ENCODE measurements at regions not wholly inside any gene's neighbourhood (a gene's known extent, or its start where the extent isn't known, plus 50 kb on each side); places are given as distances from the start of the nearest gene placed in this dataset. TPM values are rescaled to one million over a fixed set of nuclear protein-coding genes. Genes with fewer than 3 reads are reported as not detected.

- 60% methylated on average over 1 of the region's 3 CpGs for WGBS (ENCODE audit: insufficient coverage)
- no peak overlapping the region for H3K4me3 ChIP-seq (ENCODE audit: low read depth, low read length)
- no peaks in the 10 kb centered on the region for H3K27me3 ChIP-seq (ENCODE audit: control insufficient read depth, insufficient read depth, low read length)
- H3K9me3 ChIP-seq (ENCODE audit: control insufficient read depth, insufficient read depth, low read length): no peaks in the 10 kb centered on the region
- no peak overlapping the region for H3K27ac ChIP-seq (ENCODE audit: low read depth, low read length)
- no peaks in the 10 kb centered on the region for H3K36me3 ChIP-seq (ENCODE audit: control insufficient read depth, insufficient read depth, low read length)
- DNase-seq (ENCODE audit: low read depth in 4 of 6, low spot score in 6 of 6): no peak
- no peaks in the 10 kb centered on the region for H3K4me1 ChIP-seq (ENCODE audit: control insufficient read depth, insufficient read depth, low read length)
Measured at GRCh38 chr12:74983917-74984316, 225.7 kb downstream of the KCNC2 start.

GRCh38 chr12:74984631-74985030 lies 225.0 kb downstream of the KCNC2 start:
- H3K36me3 ChIP-seq (ENCODE audit: control insufficient read depth, insufficient read depth, low read length): no peaks in the 10 kb centered on the region
- no peaks in the 10 kb centered on the region for H3K27me3 ChIP-seq (ENCODE audit: control insufficient read depth, insufficient read depth, low read length)
- H3K4me1 ChIP-seq (ENCODE audit: control insufficient read depth, insufficient read depth, low read length): no peaks in the 10 kb centered on the region
- DNase-seq (ENCODE audit: low read depth in 4 of 6, low spot score in 6 of 6): no peak
- no peak overlapping the region for H3K4me3 ChIP-seq (ENCODE audit: low read depth, low read length)
- 100% methylated on average over 2 of the region's 4 CpGs for whole genome bisulfite sequencing (ENCODE audit: insufficient coverage)
- no peaks in the 10 kb centered on the region for H3K9me3 ChIP-seq (ENCODE audit: control insufficient read depth, insufficient read depth, low read length)
- no peak overlapping the region for H3K27ac ChIP-seq (ENCODE audit: low read depth, low read length)

GRCh38 chr12:74985293-74985985 lies 224.2 kb downstream of the KCNC2 start:
- H3K4me1 ChIP-seq (ENCODE audit: control insufficient read depth, insufficient read depth, low read length): no peaks in the 10 kb centered on the region
- no peak overlapping the region for H3K27ac ChIP-seq (ENCODE audit: low read depth, low read length)
- H3K9me3 ChIP-seq (ENCODE audit: control insufficient read depth, insufficient read depth, low read length): no peaks in the 10 kb centered on the region
- DNase-seq (ENCODE audit: low read depth in 4 of 6, low spot score in 6 of 6): no peak
- no peaks in the 10 kb centered on the region for H3K27me3 ChIP-seq (ENCODE audit: control insufficient read depth, insufficient read depth, low read length)
- WGBS (ENCODE audit: insufficient coverage): 92% methylated on average over 11 of the region's 11 CpGs
- H3K4me3 ChIP-seq (ENCODE audit: low read depth, low read length): no peak overlapping the region
- H3K36me3 ChIP-seq (ENCODE audit: control insufficient read depth, insufficient read depth, low read length): no peaks in the 10 kb centered on the region

- Histone ChIP-seq H3K36me3 (ENCODE audit: control insufficient read depth, insufficient read depth, low read length) (no peaks in the 10 kb centered on the region), H3K4me3 (ENCODE audit: low read depth, low read length) (no peak overlapping the region), H3K27me3 (ENCODE audit: control insufficient read depth, insufficient read depth, low read length) (no peaks in the 10 kb centered on the region), H3K4me1 (ENCODE audit: control insufficient read depth, insufficient read depth, low read length) (no peaks in the 10 kb centered on the region), H3K27ac (ENCODE audit: low read depth, low read length) (no peak overlapping the region), H3K9me3 (ENCODE audit: control insufficient read depth, insufficient read depth, low read length) (no peaks in the 10 kb centered on the region)
- WGBS (ENCODE audit: insufficient coverage): 79% methylated on average over 2 of the region's 5 CpGs
- DNase-seq (ENCODE audit: low read depth in 4 of 6, low spot score in 6 of 6): no peak
Measured at GRCh38 chr12:74985986-74986319, 223.7 kb downstream of the KCNC2 start.

GRCh38 chr12:74988156-74988555 lies 221.5 kb downstream of the KCNC2 start:
- no peaks in the 10 kb centered on the region for H3K36me3 ChIP-seq (ENCODE audit: control insufficient read depth, insufficient read depth, low read length)
- no peaks in the 10 kb centered on the region for H3K9me3 ChIP-seq (ENCODE audit: control insufficient read depth, insufficient read depth, low read length)
- H3K27me3 ChIP-seq (ENCODE audit: control insufficient read depth, insufficient read depth, low read length): no peaks in the 10 kb centered on the region
- no peak overlapping the region for H3K4me3 ChIP-seq (ENCODE audit: low read depth, low read length)
- H3K4me1 ChIP-seq (ENCODE audit: control insufficient read depth, insufficient read depth, low read length): no peaks in the 10 kb centered on the region
- H3K27ac ChIP-seq (ENCODE audit: low read depth, low read length): no peak overlapping the region
- no peak for DNase-seq (ENCODE audit: low read depth in 4 of 6, low spot score in 6 of 6)

Small RNAs in the stretch of these regions (small RNA-seq; reads per million reads assigned to genes)
- gene AC123904.2 (ENCODE audit: low replicate concordance): not detected
